HFFc6 (cell line): ENCODE measurements at regions not wholly inside any gene's neighbourhood (a gene's known extent, or its start where the extent isn't known, plus 50 kb on each side); places are given as distances from the start of the nearest gene placed in this dataset.

Source experiments
- DNase-seq: peaks from one replicate; pipeline ENCODE4 v3.0.0-alpha.2; 2018
- H3K27ac Mint-ChIP-seq: 2 replicates; pipeline ENCODE4 v1.8.0; 2020; ENCODE audit warnings: mild to moderate bottlenecking, mixed read lengths
- H3K27me3 Mint-ChIP-seq: 2 replicates; pipeline ENCODE4 v1.8.0; 2021; ENCODE audit warnings: mild to moderate bottlenecking, moderate library complexity, mixed read lengths; ENCODE audit not compliant: insufficient read depth
- H3K36me3 Mint-ChIP-seq: 2 replicates; pipeline ENCODE4 v1.8.0; 2021; ENCODE audit warnings: low read depth, mixed read lengths
- H3K4me1 Mint-ChIP-seq: 2 replicates; pipeline ENCODE4 v1.8.0; 2020; ENCODE audit warnings: low read depth, mixed read lengths
- H3K4me3 Mint-ChIP-seq: 2 replicates; pipeline ENCODE4 v1.8.0; 2020; ENCODE audit warnings: mild to moderate bottlenecking, moderate library complexity, mixed read lengths
- H3K9me3 Mint-ChIP-seq: 2 replicates; pipeline ENCODE4 v1.8.0; 2020; ENCODE audit warnings: mild to moderate bottlenecking, mixed read lengths
- CTCF ChIP-seq: fragments of 200-600 bp; sonication (generic); IDR thresholded peaks from 2 replicates; pipeline ENCODE4 v1.5.0; 2021; ENCODE audit warnings: antibody characterized with exemption, mild to moderate bottlenecking

GRCh38 chr10:121661451-121661851 lies 63.2 kb upstream of the FGFR2 start:
- Mint-ChIP-seq H3K36me3 (no peaks in the 10 kb centered on the region), H3K27ac (no peak overlapping the region), H3K4me1 (no peaks in the 10 kb centered on the region), H3K9me3 (peaks cover 11% of the 10 kb centered on the region; the same call in 1 of the 2 replicates), H3K4me3 (no peak overlapping the region), H3K27me3 (peaks cover 3% of the 10 kb centered on the region)
- no peak for DNase-seq
- no peak for TF ChIP-seq CTCF

GRCh38 chr10:121659236-121659635 lies 61.0 kb upstream of the FGFR2 start:
- H3K27ac Mint-ChIP-seq: no peak overlapping the region
- H3K9me3 Mint-ChIP-seq: peaks cover 11% of the 10 kb centered on the region; the same call in 1 of the 2 replicates
- H3K4me1 Mint-ChIP-seq: no peaks in the 10 kb centered on the region
- H3K4me3 Mint-ChIP-seq: no peak overlapping the region
- no peak for DNase-seq
- H3K36me3 Mint-ChIP-seq: no peaks in the 10 kb centered on the region
- peaks cover 3% of the 10 kb centered on the region for H3K27me3 Mint-ChIP-seq
- no peak for TF ChIP-seq CTCF

- no peaks in the 10 kb centered on the region for H3K4me1 Mint-ChIP-seq
- H3K36me3 Mint-ChIP-seq: no peaks in the 10 kb centered on the region
- no peak overlapping the region for H3K27ac Mint-ChIP-seq
- no peak for TF ChIP-seq CTCF
- H3K27me3 Mint-ChIP-seq: peaks cover 3% of the 10 kb centered on the region
- no peak overlapping the region for H3K4me3 Mint-ChIP-seq
- H3K9me3 Mint-ChIP-seq: peaks cover 11% of the 10 kb centered on the region; the same call in 1 of the 2 replicates
- DNase-seq: no peak
These were observed 60.4 kb upstream of the FGFR2 start for GRCh38 chr10:121658611-121659010.

GRCh38 chr10:121658111-121658510 lies 59.9 kb upstream of the FGFR2 start:
- H3K36me3 Mint-ChIP-seq: no peaks in the 10 kb centered on the region
- H3K9me3 Mint-ChIP-seq: peaks cover 11% of the 10 kb centered on the region; the same call in 1 of the 2 replicates
- no peak overlapping the region for H3K27ac Mint-ChIP-seq
- peaks cover 3% of the 10 kb centered on the region for H3K27me3 Mint-ChIP-seq
- no peak for DNase-seq
- H3K4me1 Mint-ChIP-seq: no peaks in the 10 kb centered on the region
- TF ChIP-seq CTCF: no peak
- no peak overlapping the region for H3K4me3 Mint-ChIP-seq

- Mint-ChIP-seq H3K9me3 (peaks cover 8% of the 10 kb centered on the region; the same call in 1 of the 2 replicates), H3K4me3 (no peak overlapping the region), H3K36me3 (no peaks in the 10 kb centered on the region), H3K27ac (no peak overlapping the region), H3K4me1 (no peaks in the 10 kb centered on the region), H3K27me3 (peaks cover 3% of the 10 kb centered on the region; the same call in 1 of the 2 replicates)
- DNase-seq: no peak
- TF ChIP-seq CTCF: no peak
These were observed 57.3 kb upstream of the FGFR2 start for GRCh38 chr10:121655254-121656144.
